BLaER1 treated with 17β-estradiol and CSF1 and Interleukin-3, amounts not matched to agents 10 nM and 100 nM (cell line): ENCODE measurements at regions not wholly inside any gene's neighbourhood (a gene's known extent, or its start where the extent isn't known, plus 50 kb on each side); places are given as distances from the start of the nearest gene placed in this dataset.

Experiments used
- H3K27ac ChIP-seq, 11 experiments: shearing (Covaris generic); formaldehyde crosslinking; 2 replicates each; pipeline ENCODE4 v1.8.1; 2022
- H3K27me3 ChIP-seq, 11 experiments: shearing (Covaris generic); formaldehyde crosslinking; 2 replicates each; pipeline ENCODE4 v1.8.1; 2022
- H3K36me3 ChIP-seq, 11 experiments: shearing (Covaris generic); formaldehyde crosslinking; 2 replicates each; pipeline ENCODE4 v1.8.1; 2022
- H3K4me1 ChIP-seq, 10 experiments: shearing (Covaris generic); formaldehyde crosslinking; 2 replicates each; pipeline ENCODE4 v1.8.1; 2022
- H3K4me2 ChIP-seq, 11 experiments: shearing (Covaris generic); formaldehyde crosslinking; 2 replicates each; pipeline ENCODE4 v1.8.1; 2022
- H3K4me3 ChIP-seq, 10 experiments: shearing (Covaris generic); formaldehyde crosslinking; 2 replicates each; pipeline ENCODE4 v1.8.1; 2022
- H3K9ac ChIP-seq, 11 experiments: shearing (Covaris generic); formaldehyde crosslinking; 2 replicates each; pipeline ENCODE4 v1.8.1; 2022
- H3K9me3 ChIP-seq, 11 experiments: shearing (Covaris generic); formaldehyde crosslinking; replicated peaks in 1 of 11; 2 replicates each; pipeline ENCODE4 v1.8.1; 2022
- H4K20me1 ChIP-seq, 11 experiments: shearing (Covaris generic); formaldehyde crosslinking; 2 replicates each; pipeline ENCODE4 v1.8.1; 2022
- Cebpa-rat ChIP-seq, 11 experiments: shearing (Covaris generic); IDR thresholded peaks; 2 replicates each; pipeline ENCODE4 v1.8.1; 2022

DNA sequence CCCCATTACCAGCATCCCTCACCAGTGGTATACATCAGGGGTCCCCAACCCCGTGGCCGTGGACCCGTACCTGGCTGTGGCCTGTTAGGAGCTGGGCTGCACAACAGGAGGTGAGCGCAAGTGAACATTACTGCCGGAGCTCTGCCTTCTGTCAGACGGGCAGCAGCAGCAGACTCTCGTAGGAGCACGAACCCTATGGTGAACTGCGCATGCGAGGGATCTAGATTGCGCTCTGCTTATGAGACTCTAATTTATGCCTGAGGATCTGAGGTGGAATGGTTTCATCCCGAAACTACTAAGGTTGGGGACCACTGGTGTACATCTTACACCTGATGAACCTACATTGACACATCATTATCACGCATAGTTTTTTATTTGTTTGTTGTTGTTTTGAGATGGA is 52.8 kb upstream of the DHX15 start:
- Histone ChIP-seq H3K36me3 (no peaks in the 10 kb centered on the region), H3K4me1 (peaks cover 0 to 15% (median 4%) of the 10 kb centered on the region in 10 experiments; a peak in 9 of 20 replicates), H3K4me2 (no peak overlapping the region), H3K9me3 (no peaks in the 10 kb centered on the region), H3K9ac (no peak overlapping the region), H3K27ac (no peak overlapping the region), H4K20me1 (no peaks in the 10 kb centered on the region), H3K27me3 (no peaks in the 10 kb centered on the region), H3K4me3 (no peak overlapping the region)
- no peak for TF ChIP-seq Cebpa-rat (IDR thresholded peaks at IDR 0.05)

DNA sequence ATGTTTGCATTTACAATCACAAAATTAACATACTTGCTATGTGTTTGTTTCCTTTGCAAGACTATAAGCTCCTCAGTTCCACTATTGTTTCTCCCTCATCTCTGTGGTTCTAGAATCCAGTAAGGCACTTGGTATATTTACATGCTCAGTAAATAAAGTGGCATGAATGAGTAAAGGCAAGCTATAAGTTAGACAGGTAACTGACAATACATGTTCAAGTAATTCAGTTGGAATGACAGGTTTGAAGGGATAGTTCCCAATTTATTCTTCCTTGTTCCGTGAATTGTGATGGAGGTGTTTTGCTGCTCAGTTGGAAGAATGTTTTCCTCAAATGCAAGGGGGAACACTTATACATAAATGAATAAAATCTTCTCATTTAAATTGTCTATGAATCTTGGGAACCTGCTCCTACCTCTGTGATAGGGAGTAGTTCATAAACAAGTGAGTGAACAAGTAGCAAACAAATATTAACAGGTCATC is 54.1 kb upstream of the DHX15 start:
- no peak overlapping the region for H3K9ac ChIP-seq
- H3K4me1 ChIP-seq: peaks cover 0 to 15% (median 4%) of the 10 kb centered on the region in 10 experiments; a peak in 9 of 20 replicates
- no peaks in the 10 kb centered on the region for H3K9me3 ChIP-seq
- TF ChIP-seq Cebpa-rat (IDR thresholded peaks at IDR 0.05): no peak
- H3K4me2 ChIP-seq: no peak overlapping the region
- no peaks in the 10 kb centered on the region for H4K20me1 ChIP-seq
- no peaks in the 10 kb centered on the region for H3K27me3 ChIP-seq
- no peaks in the 10 kb centered on the region for H3K36me3 ChIP-seq
- H3K4me3 ChIP-seq: no peak overlapping the region
- no peak overlapping the region for H3K27ac ChIP-seq

DNA sequence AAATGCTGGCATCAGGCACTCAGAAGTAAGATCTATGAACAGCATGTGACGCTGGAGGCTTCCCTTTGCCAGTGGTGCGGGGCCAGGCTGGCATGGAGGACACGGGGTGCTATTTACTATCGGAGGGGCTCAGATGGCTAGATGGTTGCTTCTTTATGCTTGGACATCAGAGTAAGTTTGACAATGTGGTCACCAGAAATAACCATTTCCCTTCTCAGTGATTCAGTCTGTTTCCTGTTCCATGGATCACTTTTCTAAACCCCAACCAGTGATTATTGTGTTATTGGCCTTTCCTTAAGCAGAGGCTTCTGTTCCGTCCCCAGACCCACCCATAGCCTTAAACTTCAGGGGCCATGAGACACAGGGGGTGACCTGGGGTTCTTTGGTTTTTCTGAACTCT is 55.4 kb upstream of the DHX15 start:
- Histone ChIP-seq H3K4me3 (no peak overlapping the region), H4K20me1 (no peaks in the 10 kb centered on the region), H3K4me1 (peaks cover 0 to 15% (median 4%) of the 10 kb centered on the region in 10 experiments; a peak in 9 of 20 replicates), H3K4me2 (peak overlapping the region in 5 of 11 experiments; percentile 40 to 66 (median 45); a peak in 8 of 22 replicates), H3K9me3 (no peaks in the 10 kb centered on the region), H3K36me3 (no peaks in the 10 kb centered on the region), H3K27me3 (no peaks in the 10 kb centered on the region), H3K9ac (no peak overlapping the region), H3K27ac (no peak overlapping the region)
- TF ChIP-seq Cebpa-rat (IDR thresholded peaks at IDR 0.05): no peak

DNA sequence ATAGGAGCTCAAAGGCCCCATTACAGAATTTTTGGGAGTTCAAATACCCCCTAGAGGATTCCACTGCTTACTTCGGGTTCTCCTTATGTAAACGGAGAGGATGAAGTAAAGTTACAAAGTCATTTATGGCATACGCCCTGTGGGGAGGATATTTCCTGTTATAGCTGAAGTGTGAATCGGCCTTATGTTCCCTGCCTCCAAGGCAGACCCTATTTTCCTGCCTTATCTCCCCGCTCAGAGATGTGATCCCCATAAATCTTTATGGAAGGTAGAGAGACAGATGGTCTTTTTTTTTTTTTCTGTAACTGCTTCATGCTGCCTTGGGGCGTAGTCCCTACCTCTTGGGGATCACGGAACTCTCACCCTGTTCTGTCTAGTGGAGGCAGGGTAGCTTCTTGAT is 56.0 kb upstream of the DHX15 start:
- Histone ChIP-seq H3K27me3 (no peaks in the 10 kb centered on the region), H3K4me3 (no peak overlapping the region), H3K4me1 (peaks cover 0 to 15% (median 4%) of the 10 kb centered on the region in 10 experiments; a peak in 9 of 20 replicates), H3K36me3 (no peaks in the 10 kb centered on the region), H4K20me1 (no peaks in the 10 kb centered on the region), H3K4me2 (peak overlapping the region in 5 of 11 experiments; percentile 40 to 66 (median 45); a peak in 8 of 22 replicates), H3K27ac (no peak overlapping the region), H3K9ac (no peak overlapping the region), H3K9me3 (no peaks in the 10 kb centered on the region)
- TF ChIP-seq Cebpa-rat (IDR thresholded peaks at IDR 0.05): no peak

DNA sequence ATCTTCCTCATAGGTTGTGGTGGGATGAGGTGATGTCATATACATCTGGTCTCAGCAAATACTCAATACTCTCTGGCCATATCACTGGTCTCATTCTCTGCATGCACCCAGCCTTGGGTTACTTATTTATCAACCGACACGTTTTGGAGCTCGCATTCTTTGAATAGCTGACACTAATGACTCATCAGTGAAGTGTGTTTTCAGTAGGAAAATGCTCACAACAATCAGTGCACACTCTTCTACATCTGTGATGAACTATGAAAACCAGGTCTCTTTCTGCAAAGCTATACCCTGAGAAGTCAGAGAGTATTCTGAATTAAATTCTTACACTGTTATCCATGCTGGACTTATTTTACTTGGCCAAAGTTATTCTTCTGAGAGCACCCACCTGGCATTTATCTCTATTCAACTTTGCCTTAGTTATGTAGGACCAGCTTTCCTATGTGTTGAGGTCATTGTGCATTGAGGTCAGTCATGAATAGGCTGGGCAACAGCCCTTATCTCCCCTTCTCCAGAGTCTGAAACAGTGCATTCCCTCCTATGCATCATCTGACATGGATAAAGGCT is 58.7 kb upstream of the DHX15 start:
- no peak overlapping the region for H3K4me2 ChIP-seq
- no peaks in the 10 kb centered on the region for H3K27me3 ChIP-seq
- no peaks in the 10 kb centered on the region for H3K36me3 ChIP-seq
- H3K27ac ChIP-seq: no peak overlapping the region
- H3K9ac ChIP-seq: no peak overlapping the region
- H4K20me1 ChIP-seq: no peaks in the 10 kb centered on the region
- H3K4me3 ChIP-seq: no peak overlapping the region
- peaks cover 0 to 15% (median 4%) of the 10 kb centered on the region in 10 experiments; a peak in 9 of 20 replicates for H3K4me1 ChIP-seq
- no peak for TF ChIP-seq Cebpa-rat (IDR thresholded peaks at IDR 0.05)
- H3K9me3 ChIP-seq: no peaks in the 10 kb centered on the region

DNA sequence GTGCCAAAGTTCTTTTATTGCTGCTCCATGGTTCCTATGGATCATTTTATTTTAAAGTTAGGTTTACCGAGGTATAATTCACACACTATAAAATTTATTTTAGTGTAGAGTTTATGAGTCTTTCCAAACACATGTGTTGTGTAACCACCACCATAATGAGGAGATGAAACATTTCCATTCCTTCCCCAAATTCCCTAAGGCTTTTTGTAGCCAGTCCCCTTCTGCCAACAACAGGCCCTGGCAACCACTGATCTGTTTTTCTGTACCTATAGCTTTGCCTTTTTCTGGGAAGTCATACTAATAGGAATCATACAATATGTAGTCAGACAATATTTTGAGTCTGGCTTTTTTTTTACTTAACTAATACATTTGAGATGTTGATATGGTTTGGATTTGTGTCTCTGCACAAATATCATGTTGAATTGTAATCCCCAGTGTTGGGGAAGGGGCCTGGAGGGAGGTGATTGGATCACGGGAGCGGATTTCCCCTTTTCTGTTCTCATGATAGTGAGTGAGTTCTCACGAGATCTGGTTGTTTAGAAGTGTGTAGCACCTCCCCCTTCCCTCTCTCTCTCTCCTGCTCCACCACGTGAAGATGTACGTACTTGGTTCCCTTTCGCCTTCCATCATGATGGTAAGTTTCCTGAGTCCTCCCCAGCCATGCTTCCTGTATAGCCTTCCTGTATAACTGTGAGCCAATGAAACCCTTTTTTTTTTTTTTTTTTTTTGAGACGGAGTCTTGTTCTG is 59.6 kb upstream of the DHX15 start:
- Histone ChIP-seq H3K4me2 (no peak overlapping the region), H3K9ac (no peak overlapping the region), H3K9me3 (no peaks in the 10 kb centered on the region), H3K4me3 (no peak overlapping the region), H3K4me1 (peaks cover 0 to 15% (median 4%) of the 10 kb centered on the region in 10 experiments; a peak in 9 of 20 replicates), H3K27me3 (no peaks in the 10 kb centered on the region), H3K27ac (no peak overlapping the region), H4K20me1 (no peaks in the 10 kb centered on the region), H3K36me3 (no peaks in the 10 kb centered on the region)
- no peak for TF ChIP-seq Cebpa-rat (IDR thresholded peaks at IDR 0.05)

DNA sequence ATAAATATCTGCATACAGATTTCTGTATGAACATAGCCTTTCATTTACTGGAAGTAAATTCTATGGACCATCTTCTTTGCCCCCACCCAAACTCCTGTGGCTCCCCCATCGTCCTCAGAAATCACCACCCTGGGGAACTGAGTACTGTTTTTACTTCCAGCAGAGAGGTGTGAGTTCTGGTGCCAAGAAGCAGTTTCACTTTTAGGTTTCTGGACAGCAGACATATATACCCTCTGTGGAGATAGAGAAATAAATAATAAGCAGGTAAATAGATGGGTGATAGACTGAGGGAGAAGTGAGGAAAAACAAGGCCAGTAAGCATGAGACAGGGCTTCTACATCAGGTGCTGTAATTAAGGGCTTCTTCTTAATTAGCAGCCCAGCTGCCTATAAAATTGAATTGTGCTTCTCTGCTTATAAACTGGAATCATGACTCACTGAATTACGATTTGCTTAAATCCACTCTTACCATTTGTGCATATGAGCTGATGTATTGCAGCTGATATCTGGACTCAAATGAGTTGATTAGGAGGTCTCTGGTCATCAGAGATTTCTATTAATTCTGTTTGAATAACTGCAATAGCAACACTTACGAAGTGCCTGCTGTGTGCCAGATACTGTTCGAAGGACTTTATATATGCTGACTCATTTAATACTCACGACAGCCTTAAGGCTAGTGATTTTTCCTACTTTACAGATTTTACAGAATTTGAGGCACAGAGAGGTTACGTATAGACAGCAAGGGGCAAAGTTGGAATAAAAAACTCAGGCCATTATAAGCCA is 60.8 kb upstream of the DHX15 start:
- Histone ChIP-seq H3K4me1 (peaks cover 1 to 11% (median 8%) of the 10 kb centered on the region in 10 experiments; a peak in 19 of 20 replicates), H3K27me3 (no peaks in the 10 kb centered on the region; a peak in 1 of 22 replicates), H3K36me3 (no peaks in the 10 kb centered on the region), H3K9ac (no peak overlapping the region), H4K20me1 (no peaks in the 10 kb centered on the region), H3K27ac (no peak overlapping the region), H3K9me3 (no peaks in the 10 kb centered on the region), H3K4me3 (no peak overlapping the region), H3K4me2 (no peak overlapping the region)
- no peak for TF ChIP-seq Cebpa-rat (IDR thresholded peaks at IDR 0.05)

DNA sequence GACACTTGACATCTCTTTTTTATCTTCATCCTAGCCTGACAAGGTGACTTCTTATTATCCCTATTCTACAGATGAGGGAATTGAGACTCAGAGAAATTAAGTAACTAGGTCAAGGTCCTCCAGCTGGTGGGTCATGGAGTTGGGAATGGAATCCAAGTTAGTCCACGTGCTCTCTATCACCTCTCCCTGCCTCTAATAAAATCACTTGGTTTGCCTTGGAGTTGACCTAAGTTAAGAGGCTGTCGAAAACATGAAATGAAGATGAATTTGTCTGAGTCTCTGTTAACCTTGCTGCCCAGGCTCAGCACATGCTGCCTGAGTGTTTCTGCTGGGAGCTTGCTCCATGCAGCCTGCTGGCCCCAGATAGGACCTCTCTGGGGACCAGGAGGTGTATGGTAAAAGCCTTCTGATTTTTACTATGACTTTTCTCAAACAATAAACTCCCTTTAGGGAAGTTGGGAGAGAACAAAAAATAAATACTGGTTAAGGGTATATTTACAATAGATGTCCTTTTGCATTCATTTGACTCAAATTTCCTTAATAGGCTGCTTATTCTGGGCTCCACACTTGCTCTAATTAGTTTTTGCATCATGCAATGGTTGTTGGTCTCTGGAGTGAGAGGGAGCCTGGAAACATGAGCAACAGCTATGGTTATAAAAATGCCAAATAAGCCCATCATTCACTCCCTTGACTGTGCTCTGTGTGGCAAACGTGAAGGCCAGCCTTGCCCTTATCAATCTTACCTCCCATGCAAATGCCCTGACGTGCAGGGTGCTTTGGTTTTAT is 61.6 kb upstream of the DHX15 start:
- Histone ChIP-seq H3K4me2 (no peak overlapping the region), H3K36me3 (no peaks in the 10 kb centered on the region), H3K9me3 (no peaks in the 10 kb centered on the region), H3K9ac (no peak overlapping the region), H3K4me3 (no peak overlapping the region), H3K27ac (no peak overlapping the region), H4K20me1 (no peaks in the 10 kb centered on the region), H3K4me1 (peaks cover 3 to 17% (median 9%) of the 10 kb centered on the region in 10 experiments; a peak in 18 of 20 replicates), H3K27me3 (no peaks in the 10 kb centered on the region; a peak in 1 of 22 replicates)
- no peak for TF ChIP-seq Cebpa-rat (IDR thresholded peaks at IDR 0.05)
